ENCODE measurements at regions not wholly inside any gene's neighbourhood (a gene's known extent, or its start where the extent isn't known, plus 50 kb on each side); places are given as distances from the start of the nearest gene placed in this dataset.

GRCh38 chr18:60503199-60503598, 130.6 kb upstream of the MC4R start:
- TF ChIP-seq EZH2phosphoT487 (IDR thresholded peaks at IDR 0.05; ENCODE audit: borderline replicate concordance, low read depth, low read length) (no peak), CTCF (conservative IDR thresholded peaks at IDR 0.05; ENCODE audit: low read length) (no peak)
- POLR2A ChIA-PET, result interaction anchor here (0.6 kb wide), 1 partner anchor 12 kb away, joined by 5 read pairs; no protein-coding TSS in a partner anchor
- Histone ChIP-seq H3K27ac (ENCODE audit: low read depth, low read length, poor library complexity, severe bottlenecking) (no peak overlapping the region), H3K79me2 (ENCODE audit: insufficient read depth, low read depth, low read length) (no peaks in the 10 kb centered on the region), H4K20me1 (ENCODE audit: insufficient read depth, low read length) (no peaks in the 10 kb centered on the region), H2AFZ (ENCODE audit: low read length) (no peak overlapping the region), H3K9me2 (ENCODE audit: insufficient read depth, low read length) (no peaks in the 10 kb centered on the region), H3K36me3 (ENCODE audit: insufficient read depth, low read length) (no peaks in the 10 kb centered on the region), H3K4me2 (ENCODE audit: low read length) (no peak overlapping the region), H3K4me1 (ENCODE audit: insufficient read depth, low read length, poor library complexity, severe bottlenecking) (no peaks in the 10 kb centered on the region), H3K9me3 (ENCODE audit: low read length) (no peaks in the 10 kb centered on the region), H3K4me3 (ENCODE audit: low read depth, low read length, poor library complexity, severe bottlenecking) (no peak overlapping the region)
- no peak for DNase-seq (ENCODE audit: low spot score)
- CTCF ChIA-PET (ENCODE audit: unreplicated experiment), result no interaction called here
- intact Hi-C loops (cut with micrococcal nuclease; ENCODE audit: unreplicated experiment), result no loop called here
- no TSS peak for BruUV-seq (replicated peaks)

- POLR2A ChIA-PET, result no interaction called here
Observed at GRCh38 chr18:60506190-60506589, 133.6 kb upstream of the MC4R start.

GRCh38 chr18:60506682-60507081, 134.1 kb upstream of the MC4R start:
- H3K79me2 ChIP-seq (ENCODE audit: insufficient read depth, low read depth, low read length), result no peaks in the 10 kb centered on the region
- no peaks in the 10 kb centered on the region for H3K9me3 ChIP-seq (ENCODE audit: low read length)
- no TSS peak for BruUV-seq (replicated peaks)
- ChIA-PET POLR2A (no interaction called here), CTCF (ENCODE audit: unreplicated experiment) (no interaction called here)
- H3K4me2 ChIP-seq (ENCODE audit: low read length), result no peak overlapping the region
- no peaks in the 10 kb centered on the region for H3K36me3 ChIP-seq (ENCODE audit: insufficient read depth, low read length)
- H3K27ac ChIP-seq (ENCODE audit: low read depth, low read length, poor library complexity, severe bottlenecking), result no peak overlapping the region
- no peak overlapping the region for H2AFZ ChIP-seq (ENCODE audit: low read length)
- no peaks in the 10 kb centered on the region for H3K9me2 ChIP-seq (ENCODE audit: insufficient read depth, low read length)
- no peaks in the 10 kb centered on the region for H4K20me1 ChIP-seq (ENCODE audit: insufficient read depth, low read length)
- DNase-seq (ENCODE audit: low spot score), result no peak
- H3K4me3 ChIP-seq (ENCODE audit: low read depth, low read length, poor library complexity, severe bottlenecking), result no peak overlapping the region
- no peaks in the 10 kb centered on the region for H3K4me1 ChIP-seq (ENCODE audit: insufficient read depth, low read length, poor library complexity, severe bottlenecking)
- intact Hi-C loops (cut with micrococcal nuclease; ENCODE audit: unreplicated experiment), result no loop called here
- no peak for TF ChIP-seq EZH2phosphoT487 (IDR thresholded peaks at IDR 0.05; ENCODE audit: borderline replicate concordance, low read depth, low read length)

More at GRCh38 chr18:60506190-60506589, 133.6 kb upstream of the MC4R start:
- H4K20me1 ChIP-seq (ENCODE audit: insufficient read depth, low read length), result no peaks in the 10 kb centered on the region
- CTCF ChIA-PET (ENCODE audit: unreplicated experiment), result no interaction called here
- TF ChIP-seq EZH2phosphoT487 (IDR thresholded peaks at IDR 0.05; ENCODE audit: borderline replicate concordance, low read depth, low read length) (no peak), CTCF (conservative IDR thresholded peaks at IDR 0.05; ENCODE audit: low read length) (no peak)
- no peaks in the 10 kb centered on the region for H3K79me2 ChIP-seq (ENCODE audit: insufficient read depth, low read depth, low read length)
- no peak overlapping the region for H3K27ac ChIP-seq (ENCODE audit: low read depth, low read length, poor library complexity, severe bottlenecking)
- H2AFZ ChIP-seq (ENCODE audit: low read length), result no peak overlapping the region
- no peak overlapping the region for H3K4me2 ChIP-seq (ENCODE audit: low read length)
- no peaks in the 10 kb centered on the region for H3K36me3 ChIP-seq (ENCODE audit: insufficient read depth, low read length)
- no peaks in the 10 kb centered on the region for H3K4me1 ChIP-seq (ENCODE audit: insufficient read depth, low read length, poor library complexity, severe bottlenecking)
- no peak overlapping the region for H3K4me3 ChIP-seq (ENCODE audit: low read depth, low read length, poor library complexity, severe bottlenecking)
- DNase-seq (ENCODE audit: low spot score), result no peak
- no TSS peak for BruUV-seq (replicated peaks)
- no peaks in the 10 kb centered on the region for H3K9me3 ChIP-seq (ENCODE audit: low read length)
- no peaks in the 10 kb centered on the region for H3K9me2 ChIP-seq (ENCODE audit: insufficient read depth, low read length)
- intact Hi-C loops (cut with micrococcal nuclease; ENCODE audit: unreplicated experiment), result no loop called here

All from OCI-LY7 (cell line).